Adrenal gland (tissue), 5 donors: ENCODE measurements at regions not wholly inside any gene's neighbourhood (a gene's known extent, or its start where the extent isn't known, plus 50 kb on each side); places are given as distances from the start of the nearest gene placed in this dataset.

Experiments used
- POLR2A ChIP-seq, 2 donors: fragments of 450-650 bp; IDR thresholded peaks; one replicate each; pipeline ENCODE4 v1.6.1; 2017; ENCODE audit warnings: antibody characterized with exemption in 2 of 2, mild to moderate bottlenecking in 2 of 2, moderate library complexity in 1 of 2
- TF ChIP-seq, protein P1 (sequence below), 6 experiments: fragments of 450-650 bp in 4 of 6; fragments of 200-600 bp in 2 of 6; sonication (generic) in 1 of 6; IDR thresholded peaks; 1 replicate in 5 of 6; 2 replicates in 1 of 6; pipeline versions ENCODE4 v1.5.1 to v1.8.0; 2016 to 2021; ENCODE audit warnings: antibody characterized with exemption in 6 of 6, mild to moderate bottlenecking in 2 of 6, moderate library complexity in 1 of 6
- donor health status: DM: no; HTN: no; CAD: no.

DNA sequence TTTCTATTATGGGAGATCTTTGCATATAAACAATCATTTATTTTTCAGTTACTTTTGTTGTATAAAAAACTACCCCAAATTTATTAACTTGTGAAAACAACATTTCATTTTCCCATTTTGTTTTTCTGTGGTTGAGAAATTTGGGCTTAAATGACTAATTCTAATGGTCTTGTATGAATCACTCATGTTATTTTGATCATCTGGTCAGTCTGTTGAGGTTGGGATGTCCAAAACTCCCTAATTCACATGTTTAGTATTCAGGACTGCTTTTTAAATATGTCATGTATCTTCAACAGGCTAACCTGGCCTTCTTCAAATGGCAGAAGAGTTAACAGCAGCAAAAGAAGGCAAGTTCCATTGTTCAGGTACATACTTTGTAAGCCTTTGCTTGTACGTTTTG is 788.1 kb downstream of the TRIB2 start:
- no peak for TF ChIP-seq POLR2A (IDR thresholded peaks at IDR 0.05)
- TF ChIP-seq, protein P1, sequence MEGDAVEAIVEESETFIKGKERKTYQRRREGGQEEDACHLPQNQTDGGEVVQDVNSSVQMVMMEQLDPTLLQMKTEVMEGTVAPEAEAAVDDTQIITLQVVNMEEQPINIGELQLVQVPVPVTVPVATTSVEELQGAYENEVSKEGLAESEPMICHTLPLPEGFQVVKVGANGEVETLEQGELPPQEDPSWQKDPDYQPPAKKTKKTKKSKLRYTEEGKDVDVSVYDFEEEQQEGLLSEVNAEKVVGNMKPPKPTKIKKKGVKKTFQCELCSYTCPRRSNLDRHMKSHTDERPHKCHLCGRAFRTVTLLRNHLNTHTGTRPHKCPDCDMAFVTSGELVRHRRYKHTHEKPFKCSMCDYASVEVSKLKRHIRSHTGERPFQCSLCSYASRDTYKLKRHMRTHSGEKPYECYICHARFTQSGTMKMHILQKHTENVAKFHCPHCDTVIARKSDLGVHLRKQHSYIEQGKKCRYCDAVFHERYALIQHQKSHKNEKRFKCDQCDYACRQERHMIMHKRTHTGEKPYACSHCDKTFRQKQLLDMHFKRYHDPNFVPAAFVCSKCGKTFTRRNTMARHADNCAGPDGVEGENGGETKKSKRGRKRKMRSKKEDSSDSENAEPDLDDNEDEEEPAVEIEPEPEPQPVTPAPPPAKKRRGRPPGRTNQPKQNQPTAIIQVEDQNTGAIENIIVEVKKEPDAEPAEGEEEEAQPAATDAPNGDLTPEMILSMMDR (IDR thresholded peaks at IDR 0.05) = no peak
